Astrocyte (in vitro differentiated cells and primary cell): ENCODE measurements at regions not wholly inside any gene's neighbourhood (a gene's known extent, or its start where the extent isn't known, plus 50 kb on each side); places are given as distances from the start of the nearest gene placed in this dataset.

Source experiments
- CTCF ChIP-seq: IDR thresholded peaks from 2 replicates; pipeline ENCODE4 v1.5.1; 2011; ENCODE audit warnings: low read depth, mild to moderate bottlenecking, inconsistent platforms, low read length, moderate library complexity; ENCODE audit not compliant: insufficient read depth
- EZH2 ChIP-seq: IDR thresholded peaks from 2 replicates; pipeline ENCODE4 v1.6.1; 2012; ENCODE audit warnings: mild to moderate bottlenecking, low read length, inconsistent platforms; ENCODE audit not compliant: insufficient read depth

- no peak for TF ChIP-seq CTCF
- TF ChIP-seq EZH2 = no peak
Observed at GRCh38 chr13:92938486-92939020, 288.1 kb upstream of the GPC6 start.
